Glutamatergic neuron (in vitro differentiated cells): ENCODE measurements at regions not wholly inside any gene's neighbourhood (a gene's known extent, or its start where the extent isn't known, plus 50 kb on each side); places are given as distances from the start of the nearest gene placed in this dataset.
A peak's percentile ranks its signal among the peaks of the same experiment; 100 is the strongest.

Experiments used
- DNase-seq: peaks from one replicate; pipeline ENCODE4 v3.0.0; 2022
- H3K27ac Mint-ChIP-seq: one replicate; pipeline ENCODE4 v1.8.0; 2020; ENCODE audit warnings: mild to moderate bottlenecking, mixed read lengths, inconsistent platforms; ENCODE audit not compliant: unreplicated experiment
- H3K27me3 Mint-ChIP-seq: one replicate; pipeline ENCODE4 v1.8.0; 2020; ENCODE audit warnings: mild to moderate bottlenecking, moderate library complexity, mixed read lengths, inconsistent platforms; ENCODE audit not compliant: unreplicated experiment
- H3K36me3 Mint-ChIP-seq: one replicate; pipeline ENCODE4 v1.8.0; 2020; ENCODE audit warnings: mild to moderate bottlenecking, mixed read lengths, inconsistent platforms; ENCODE audit not compliant: unreplicated experiment
- H3K4me1 Mint-ChIP-seq: one replicate; pipeline ENCODE4 v1.8.0; 2020; ENCODE audit warnings: mild to moderate bottlenecking, low read depth, mixed read lengths, inconsistent platforms; ENCODE audit not compliant: unreplicated experiment
- H3K4me3 Mint-ChIP-seq: one replicate; pipeline ENCODE4 v1.8.0; 2020; ENCODE audit warnings: mild to moderate bottlenecking, mixed read lengths, inconsistent platforms; ENCODE audit not compliant: unreplicated experiment
- H3K9me3 Mint-ChIP-seq: one replicate; pipeline ENCODE4 v1.8.0; 2020; ENCODE audit warnings: mild to moderate bottlenecking, moderate library complexity, mixed read lengths, inconsistent platforms; ENCODE audit not compliant: unreplicated experiment
- CTCF ChIP-seq: fragments of 200-600 bp; sonication (generic); IDR thresholded peaks from one replicate; pipeline ENCODE4 v1.5.0; 2021; ENCODE audit not compliant: partially characterized antibody, unreplicated experiment

- H3K9me3 Mint-ChIP-seq, result no peaks in the 10 kb centered on the region
- H3K27ac Mint-ChIP-seq, result peak overlapping the region; percentile 50
- no peaks in the 10 kb centered on the region for H3K27me3 Mint-ChIP-seq
- no peak overlapping the region for H3K4me3 Mint-ChIP-seq
- H3K4me1 Mint-ChIP-seq, result peaks cover 8% of the 10 kb centered on the region
- no peak for DNase-seq
- H3K36me3 Mint-ChIP-seq, result no peaks in the 10 kb centered on the region
- no peak for TF ChIP-seq CTCF
Measured at GRCh38 chr12:91630596-91631293, 448.1 kb upstream of the DCN start.

- no peak for TF ChIP-seq CTCF
- no peak for DNase-seq
- H3K27me3 Mint-ChIP-seq, result no peaks in the 10 kb centered on the region
- H3K4me1 Mint-ChIP-seq, result peaks cover 8% of the 10 kb centered on the region
- no peak overlapping the region for H3K27ac Mint-ChIP-seq
- H3K36me3 Mint-ChIP-seq, result no peaks in the 10 kb centered on the region
- H3K9me3 Mint-ChIP-seq, result no peaks in the 10 kb centered on the region
- H3K4me3 Mint-ChIP-seq, result no peak overlapping the region
Measured at GRCh38 chr12:91630083-91630482, 447.5 kb upstream of the DCN start.

GRCh38 chr12:91629440-91629839, 446.8 kb upstream of the DCN start:
- Mint-ChIP-seq H3K27me3 (no peaks in the 10 kb centered on the region), H3K9me3 (no peaks in the 10 kb centered on the region), H3K36me3 (no peaks in the 10 kb centered on the region), H3K27ac (no peak overlapping the region), H3K4me3 (no peak overlapping the region), H3K4me1 (peaks cover 8% of the 10 kb centered on the region)
- no peak for TF ChIP-seq CTCF
- no peak for DNase-seq

- no peaks in the 10 kb centered on the region for H3K9me3 Mint-ChIP-seq
- H3K36me3 Mint-ChIP-seq, result no peaks in the 10 kb centered on the region
- H3K4me1 Mint-ChIP-seq, result peaks cover 8% of the 10 kb centered on the region
- no peak for DNase-seq
- no peak for TF ChIP-seq CTCF
- no peak overlapping the region for H3K4me3 Mint-ChIP-seq
- H3K27me3 Mint-ChIP-seq, result no peaks in the 10 kb centered on the region
- H3K27ac Mint-ChIP-seq, result no peak overlapping the region
Measured at GRCh38 chr12:91628656-91629055, 446.0 kb upstream of the DCN start.

- H3K9me3 Mint-ChIP-seq, result no peaks in the 10 kb centered on the region
- H3K4me3 Mint-ChIP-seq, result no peak overlapping the region
- H3K4me1 Mint-ChIP-seq, result peaks cover 8% of the 10 kb centered on the region
- H3K27ac Mint-ChIP-seq, result no peak overlapping the region
- TF ChIP-seq CTCF, result no peak
- no peak for DNase-seq
- no peaks in the 10 kb centered on the region for H3K36me3 Mint-ChIP-seq
- H3K27me3 Mint-ChIP-seq, result no peaks in the 10 kb centered on the region
Measured at GRCh38 chr12:91627225-91627624, 444.6 kb upstream of the DCN start.
